Parathyroid adenoma (tissue), 2 donors: ENCODE measurements at regions not wholly inside any gene's neighbourhood (a gene's known extent, or its start where the extent isn't known, plus 50 kb on each side); places are given as distances from the start of the nearest gene placed in this dataset.

Experiments
- H2AFZ ChIP-seq: fragments of 300-600 bp; sonication (generic); one replicate; pipeline ENCODE4 v1.7.0; 2017; ENCODE audit warnings: antibody characterized with exemption, mild to moderate bottlenecking
- H3K27ac ChIP-seq: fragments of 300-600 bp; sonication (generic); one replicate; pipeline ENCODE4 v1.7.0; 2017
- H3K27me3 ChIP-seq: fragments of 300-600 bp; sonication (generic); one replicate; pipeline ENCODE4 v1.7.0; 2017; ENCODE audit warnings: low read length; ENCODE audit not compliant: control insufficient read depth, insufficient read depth
- H3K36me3 ChIP-seq: fragments of 300-600 bp; sonication (generic); one replicate; pipeline ENCODE4 v1.7.0; 2017; ENCODE audit warnings: low read length; ENCODE audit not compliant: control insufficient read depth, insufficient read depth
- H3K4me1 ChIP-seq: fragments of 300-600 bp; sonication (generic); one replicate; pipeline ENCODE4 v1.7.0; 2017; ENCODE audit warnings: control low read depth
- H3K4me2 ChIP-seq: fragments of 300-600 bp; sonication (generic); one replicate; pipeline ENCODE4 v1.7.0; 2017; ENCODE audit warnings: low read length
- H3K4me3 ChIP-seq: fragments of 300-600 bp; sonication (generic); one replicate; pipeline ENCODE4 v1.7.0; 2017; ENCODE audit warnings: low read depth, low read length
- H3K79me2 ChIP-seq: fragments of 300-600 bp; sonication (generic); one replicate; pipeline ENCODE4 v1.7.0; 2017; ENCODE audit warnings: control low read depth
- H3K9ac ChIP-seq: fragments of 300-600 bp; sonication (generic); one replicate; pipeline ENCODE4 v1.7.0; 2017; ENCODE audit warnings: mild to moderate bottlenecking
- H3K9me3 ChIP-seq: fragments of 300-600 bp; sonication (generic); one replicate; pipeline ENCODE4 v1.7.0; 2017; ENCODE audit warnings: low read length; ENCODE audit not compliant: control insufficient read depth
- CTCF ChIP-seq: fragments of 300-600 bp; sonication (generic); IDR thresholded peaks from one replicate; pipeline ENCODE4 v1.7.0; 2017; ENCODE audit warnings: antibody characterized with exemption, mild to moderate bottlenecking
- donor health status: primary hyperparathyroidism.

DNA sequence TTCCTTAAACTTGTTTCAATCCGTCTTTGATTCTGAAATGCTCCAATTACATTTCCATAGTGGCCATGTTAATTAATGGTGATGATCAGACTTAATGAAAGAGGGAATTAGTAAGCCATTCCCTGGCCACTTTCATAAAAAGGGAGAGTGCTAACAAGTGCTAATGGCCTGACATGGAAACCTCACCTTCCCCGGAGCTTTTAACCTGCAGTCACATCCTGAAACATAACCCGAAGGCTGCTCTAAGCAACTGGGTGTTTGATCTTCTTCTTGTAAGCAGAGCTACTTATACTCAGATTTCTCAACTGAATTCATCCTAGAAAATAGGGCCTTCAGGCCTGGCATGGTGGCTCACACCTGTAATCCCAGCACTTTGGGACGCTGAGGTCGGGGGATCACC, 67.1 kb upstream of the ZMYND8 start:
- Histone ChIP-seq H3K79me2 (no peaks in the 10 kb centered on the region), H3K27ac (no peak overlapping the region), H3K4me2 (no peak overlapping the region), H3K4me1 (no peaks in the 10 kb centered on the region), H3K27me3 (no peaks in the 10 kb centered on the region), H3K4me3 (no peak overlapping the region), H3K9ac (no peak overlapping the region), H3K36me3 (no peaks in the 10 kb centered on the region), H2AFZ (no peak overlapping the region), H3K9me3 (no peaks in the 10 kb centered on the region)
- TF ChIP-seq CTCF, result no peak

- no peak overlapping the region for H3K4me3 ChIP-seq
- H3K27me3 ChIP-seq, result no peaks in the 10 kb centered on the region
- no peak overlapping the region for H3K27ac ChIP-seq
- no peak overlapping the region for H2AFZ ChIP-seq
- TF ChIP-seq CTCF, result no peak
- H3K9ac ChIP-seq, result no peak overlapping the region
- no peak overlapping the region for H3K4me2 ChIP-seq
- H3K79me2 ChIP-seq, result no peaks in the 10 kb centered on the region
- no peaks in the 10 kb centered on the region for H3K4me1 ChIP-seq
- no peaks in the 10 kb centered on the region for H3K36me3 ChIP-seq
- H3K9me3 ChIP-seq, result no peaks in the 10 kb centered on the region
Observed at GRCh38 chr20:47427067-47427466, 70.6 kb upstream of the ZMYND8 start.

GRCh38 chr20:47427746-47428145, 71.2 kb upstream of the ZMYND8 start:
- no peak overlapping the region for H3K9ac ChIP-seq
- H2AFZ ChIP-seq, result no peak overlapping the region
- no peaks in the 10 kb centered on the region for H3K9me3 ChIP-seq
- H3K4me1 ChIP-seq, result no peaks in the 10 kb centered on the region
- no peak overlapping the region for H3K4me3 ChIP-seq
- H3K36me3 ChIP-seq, result no peaks in the 10 kb centered on the region
- H3K79me2 ChIP-seq, result no peaks in the 10 kb centered on the region
- H3K27ac ChIP-seq, result no peak overlapping the region
- TF ChIP-seq CTCF, result no peak
- H3K27me3 ChIP-seq, result no peaks in the 10 kb centered on the region
- H3K4me2 ChIP-seq, result no peak overlapping the region

DNA sequence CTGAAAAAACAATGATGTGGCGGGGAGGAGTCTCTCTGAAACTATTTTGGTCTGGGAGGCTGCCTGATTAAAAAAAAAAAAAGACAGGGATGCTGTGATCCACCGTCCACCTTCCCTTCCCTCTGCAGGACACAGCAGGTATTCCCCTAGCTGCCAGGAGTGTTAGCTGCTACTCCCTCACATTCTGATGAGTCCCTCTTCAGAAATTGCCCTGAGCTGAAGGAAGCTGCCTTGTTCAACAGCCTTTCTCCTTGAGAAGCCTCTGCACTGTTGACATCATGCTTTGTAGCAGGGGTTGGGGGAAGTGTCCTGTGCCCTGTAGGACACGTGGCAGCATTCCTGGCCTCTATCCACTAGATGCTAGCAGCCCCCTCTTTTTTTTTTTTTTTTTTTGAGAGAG, 71.7 kb upstream of the ZMYND8 start:
- Histone ChIP-seq H3K36me3 (no peaks in the 10 kb centered on the region), H3K4me3 (no peak overlapping the region), H3K27ac (no peak overlapping the region), H3K4me2 (no peak overlapping the region), H3K9me3 (no peaks in the 10 kb centered on the region), H3K79me2 (no peaks in the 10 kb centered on the region), H2AFZ (no peak overlapping the region), H3K9ac (no peak overlapping the region), H3K27me3 (no peaks in the 10 kb centered on the region), H3K4me1 (no peaks in the 10 kb centered on the region)
- TF ChIP-seq CTCF, result no peak

GRCh38 chr20:47428851-47429336, 72.4 kb upstream of the ZMYND8 start:
- H3K4me2 ChIP-seq, result no peak overlapping the region
- no peaks in the 10 kb centered on the region for H3K27me3 ChIP-seq
- no peak overlapping the region for H3K4me3 ChIP-seq
- H3K27ac ChIP-seq, result no peak overlapping the region
- H3K9me3 ChIP-seq, result no peaks in the 10 kb centered on the region
- no peak overlapping the region for H3K9ac ChIP-seq
- no peaks in the 10 kb centered on the region for H3K36me3 ChIP-seq
- no peaks in the 10 kb centered on the region for H3K4me1 ChIP-seq
- TF ChIP-seq CTCF, result no peak
- H2AFZ ChIP-seq, result no peak overlapping the region
- H3K79me2 ChIP-seq, result no peaks in the 10 kb centered on the region
